GM18508 (cell line): ENCODE measurements at regions not wholly inside any gene's neighbourhood (a gene's known extent, or its start where the extent isn't known, plus 50 kb on each side); places are given as distances from the start of the nearest gene placed in this dataset.
"Not testable (repeated sequence)": the region's sequence is repeated elsewhere in the genome, so short reads cannot be mapped to it uniquely, and the experiment has no call there.

Experiments
- ATAC-seq: cut with Tn5 transposase; IDR thresholded peaks from one replicate; pipeline ENCODE4 v1.9.1; 2021; ENCODE audit warnings: moderate number of reproducible peaks; ENCODE audit not compliant: insufficient read depth, unreplicated experiment

- no peak for ATAC-seq
Observed at GRCh38 chr2:38484957-38485356, 107.9 kb upstream of the ATL2 start.

- ATAC-seq: no peak
Observed at GRCh38 chr2:38483776-38484501, 106.9 kb upstream of the ATL2 start.

- ATAC-seq: not testable (repeated sequence)
Observed at GRCh38 chr2:38482710-38483109, 105.6 kb upstream of the ATL2 start.

GRCh38 chr2:38480617-38481016 lies 103.5 kb upstream of the ATL2 start:
- ATAC-seq: no peak

- ATAC-seq: no peak
Observed at GRCh38 chr2:38477006-38477405, 99.9 kb upstream of the ATL2 start.

- ATAC-seq: no peak
Observed at GRCh38 chr2:38475567-38475881, 98.5 kb upstream of the ATL2 start.

GRCh38 chr2:38474715-38475566 lies 97.9 kb upstream of the ATL2 start:
- ATAC-seq: no peak

- ATAC-seq: no peak
Observed at GRCh38 chr2:38474021-38474456, 97.0 kb upstream of the ATL2 start.

- no peak for ATAC-seq
Observed at GRCh38 chr2:38473333-38474005, 96.4 kb upstream of the ATL2 start.

- ATAC-seq: no peak
Observed at GRCh38 chr2:38470115-38470514, 93.0 kb upstream of the ATL2 start.

GRCh38 chr2:38467768-38468455 lies 90.8 kb upstream of the ATL2 start:
- ATAC-seq: no peak

GRCh38 chr2:38466876-38467767 lies 90.0 kb upstream of the ATL2 start:
- ATAC-seq: no peak

- ATAC-seq: no peak
Observed at GRCh38 chr2:38466409-38466808, 89.3 kb upstream of the ATL2 start.

GRCh38 chr2:38465789-38466127 lies 88.7 kb upstream of the ATL2 start:
- no peak for ATAC-seq

GRCh38 chr2:38464971-38465788 lies 88.1 kb upstream of the ATL2 start:
- no peak for ATAC-seq

- no peak for ATAC-seq
Observed at GRCh38 chr2:38463752-38464151, 86.7 kb upstream of the ATL2 start.

GRCh38 chr2:38462121-38462661 lies 85.1 kb upstream of the ATL2 start:
- no peak for ATAC-seq

GRCh38 chr2:38461470-38461869 lies 84.4 kb upstream of the ATL2 start:
- ATAC-seq: no peak

- no peak for ATAC-seq
Observed at GRCh38 chr2:38460313-38460712, 83.2 kb upstream of the ATL2 start.
